A549 (cell line): ENCODE measurements at regions not wholly inside any gene's neighbourhood (a gene's known extent, or its start where the extent isn't known, plus 50 kb on each side); places are given as distances from the start of the nearest gene placed in this dataset.

Experiments used
- CEBPB ChIP-seq, 2 experiments: fragments of >200 bp in 1 of 2; sonication (Bioruptor Twin) in 1 of 2; formaldehyde crosslinking in 1 of 2; IDR thresholded peaks; 2 replicates each; pipeline ENCODE4 v1.6.1; 2012 to 2016
- CTCF ChIP-seq: fragments of >200 bp; sonication (Bioruptor Twin); formaldehyde crosslinking; IDR thresholded peaks from 3 replicates; pipeline ENCODE4 v1.5.1; 2016
- ESRRA ChIP-seq: fragments of 150-350 bp; IDR thresholded peaks from 2 replicates; pipeline ENCODE4 v1.6.1; 2014; ENCODE audit warnings: mild to moderate bottlenecking, low read length, borderline replicate concordance
- MAZ ChIP-seq: fragments of 150-350 bp; IDR thresholded peaks from 2 replicates; pipeline ENCODE4 v1.6.1; 2014; ENCODE audit warnings: antibody characterized with exemption, low read depth, low read length, borderline replicate concordance
- MYC ChIP-seq: IDR thresholded peaks from 2 replicates; pipeline ENCODE4 v1.6.1; 2012; ENCODE audit warnings: mild to moderate bottlenecking, inconsistent platforms, low read length, improper control_type of control experiment, borderline replicate concordance
- POLR2AphosphoS2 ChIP-seq: conservative IDR thresholded peaks from 2 replicates; pipeline ENCODE4 v1.6.1; 2012; ENCODE audit warnings: low read length, improper control_type of control experiment, inconsistent platforms
- RCOR1 ChIP-seq: fragments of 150-350 bp; IDR thresholded peaks from 2 replicates; pipeline ENCODE4 v1.6.1; 2014; ENCODE audit warnings: antibody characterized with exemption, low read length, low read depth
- RFX5 ChIP-seq: fragments of 450-650 bp; IDR thresholded peaks from 2 replicates; pipeline ENCODE4 v1.7.1; 2014; ENCODE audit warnings: antibody characterized with exemption, mild to moderate bottlenecking, moderate library complexity
- SREBF2 ChIP-seq: fragments of 450-650 bp; IDR thresholded peaks from 2 replicates; pipeline ENCODE4 v1.6.1; 2014; ENCODE audit warnings: mild to moderate bottlenecking, moderate library complexity

GRCh38 chr3:95356764-95357501 is 1294.1 kb downstream of the NSUN3 start:
- TF ChIP-seq MYC (no peak), CTCF (no peak), RCOR1 (no peak), ESRRA (no peak), RFX5 (no peak), CEBPB (IDR thresholded peaks at IDR 0.05) (no peak), SREBF2 (no peak), POLR2AphosphoS2 (no peak), MAZ (no peak)
